SK-N-MC (cell line): ENCODE measurements at regions not wholly inside any gene's neighbourhood (a gene's known extent, or its start where the extent isn't known, plus 50 kb on each side); places are given as distances from the start of the nearest gene placed in this dataset.

Experiments
- DNase-seq: peaks from one replicate; pipeline ENCODE4 v3.0.0-alpha.2; 2011; ENCODE audit warnings: low read depth, low spot score
- H3K27ac ChIP-seq: fragments of 200-600 bp; sonication (generic); 2 replicates; pipeline ENCODE4 v1.5.1; 2016; ENCODE audit warnings: mixed run types
- H3K36me3 ChIP-seq: fragments of 200-600 bp; sonication (generic); 2 replicates; pipeline ENCODE4 v1.6.1; 2017; ENCODE audit warnings: antibody characterized with exemption, low read length, mixed read lengths; ENCODE audit not compliant: insufficient read depth
- H3K4me3 ChIP-seq: fragments of 200-600 bp; sonication (generic); 2 replicates; pipeline ENCODE4 v1.5.1; 2016
- H3K9ac ChIP-seq: fragments of 200-600 bp; sonication (generic); 2 replicates; pipeline ENCODE4 v1.8.0; 2017; ENCODE audit warnings: mixed run types, mixed read lengths; ENCODE audit not compliant: insufficient read length
- H3K9me3 ChIP-seq: fragments of 200-600 bp; sonication (generic); 2 replicates; pipeline ENCODE4 v1.6.1; 2017; ENCODE audit warnings: low read depth, mild to moderate bottlenecking, antibody characterized with exemption, low read length, moderate library complexity, mixed read lengths
- EZH2 ChIP-seq: fragments of 200-600 bp; sonication (generic); IDR thresholded peaks from one replicate; pipeline ENCODE4 v1.6.1; 2017; ENCODE audit warnings: antibody characterized with exemption
- FOXP2 ChIP-seq: optimal IDR thresholded peaks from 2 replicates; pipeline ENCODE3; 2011; ENCODE audit warnings: mild to moderate bottlenecking, moderate library complexity; ENCODE audit not compliant: insufficient read depth; ENCODE audit errors: extremely low read length, control extremely low read depth
- POLR2AphosphoS5 ChIP-seq: IDR thresholded peaks from 2 replicates; pipeline ENCODE4 v1.6.1; 2012; ENCODE audit warnings: mild to moderate bottlenecking, low read depth, low read length, borderline replicate concordance

DNA sequence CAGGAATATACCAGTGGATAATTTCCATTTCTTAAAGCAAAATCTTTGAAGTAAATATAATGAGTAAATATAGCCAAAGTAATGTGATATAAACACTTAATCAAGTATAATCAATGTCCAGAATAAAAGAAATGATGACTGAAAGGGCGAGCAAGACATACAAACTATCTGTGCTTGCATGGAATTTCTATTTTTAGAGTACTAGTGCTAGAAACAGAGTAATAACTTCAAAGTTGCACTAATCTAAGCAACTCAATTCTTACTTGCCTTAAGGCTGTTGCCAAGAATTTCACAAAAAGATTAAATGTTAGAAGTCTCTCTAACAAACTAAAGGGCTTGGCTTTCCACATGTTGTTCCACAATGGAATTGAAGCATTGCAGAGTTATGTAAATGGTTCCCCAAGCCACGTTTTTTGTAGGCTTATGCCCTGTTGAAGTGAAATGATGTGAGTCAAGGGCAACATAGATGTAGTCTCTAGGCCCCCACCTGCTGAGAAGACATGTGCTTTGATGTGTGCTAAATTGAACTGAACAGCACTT lies 175.0 kb upstream of the LMNTD1 start:
- DNase-seq: no peak
- H3K9me3 ChIP-seq: no peaks in the 10 kb centered on the region
- H3K9ac ChIP-seq: no peak overlapping the region
- no peak overlapping the region for H3K4me3 ChIP-seq
- H3K27ac ChIP-seq: no peak overlapping the region
- H3K36me3 ChIP-seq: no peaks in the 10 kb centered on the region
- no peak for TF ChIP-seq POLR2AphosphoS5
- no peak for TF ChIP-seq EZH2
- no peak for TF ChIP-seq FOXP2

DNA sequence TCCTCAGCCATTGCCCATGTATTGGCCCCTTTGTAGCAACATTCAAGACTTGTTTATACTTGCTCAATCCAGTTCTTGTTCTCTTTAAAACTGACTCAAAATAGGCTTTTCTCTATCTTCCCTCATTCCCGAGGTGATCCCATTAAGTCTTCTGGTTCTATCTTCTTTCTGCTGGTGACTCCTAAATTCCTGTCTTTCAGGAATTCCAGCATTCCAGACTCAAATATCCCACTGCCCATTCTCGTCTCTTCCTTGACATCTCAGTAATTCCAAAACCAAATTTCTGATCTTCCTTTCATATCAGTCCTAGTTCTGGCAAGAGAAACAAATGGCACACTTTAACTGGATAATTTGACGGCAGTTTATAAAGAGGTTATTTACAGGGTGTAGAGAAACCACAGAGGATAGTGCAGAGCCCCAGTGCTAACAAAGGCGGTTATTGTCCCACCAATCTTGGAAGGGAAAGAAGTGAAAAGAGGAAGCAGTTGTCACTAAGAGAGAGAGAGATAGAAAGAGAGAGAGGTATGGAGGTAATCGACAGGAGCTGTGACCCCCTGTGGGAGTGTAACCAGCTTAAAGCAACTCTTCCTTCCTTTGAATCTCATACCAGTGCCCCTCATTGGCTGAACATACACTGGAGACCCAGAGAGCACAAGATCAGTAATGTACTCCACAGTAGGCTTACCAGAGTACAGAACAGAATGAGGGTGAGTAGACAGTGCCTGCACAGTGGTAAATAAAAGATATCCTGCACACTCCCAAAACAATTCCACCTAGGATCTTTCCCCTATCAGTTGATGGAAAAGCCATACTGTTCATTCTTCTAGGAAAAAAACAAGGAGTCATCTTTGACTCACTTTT lies 177.6 kb upstream of the LMNTD1 start:
- DNase-seq: no peak
- Histone ChIP-seq H3K9ac (no peak overlapping the region), H3K36me3 (no peaks in the 10 kb centered on the region), H3K4me3 (no peak overlapping the region), H3K27ac (no peak overlapping the region), H3K9me3 (no peaks in the 10 kb centered on the region)
- TF ChIP-seq FOXP2: no peak
- no peak for TF ChIP-seq EZH2
- no peak for TF ChIP-seq POLR2AphosphoS5

DNA sequence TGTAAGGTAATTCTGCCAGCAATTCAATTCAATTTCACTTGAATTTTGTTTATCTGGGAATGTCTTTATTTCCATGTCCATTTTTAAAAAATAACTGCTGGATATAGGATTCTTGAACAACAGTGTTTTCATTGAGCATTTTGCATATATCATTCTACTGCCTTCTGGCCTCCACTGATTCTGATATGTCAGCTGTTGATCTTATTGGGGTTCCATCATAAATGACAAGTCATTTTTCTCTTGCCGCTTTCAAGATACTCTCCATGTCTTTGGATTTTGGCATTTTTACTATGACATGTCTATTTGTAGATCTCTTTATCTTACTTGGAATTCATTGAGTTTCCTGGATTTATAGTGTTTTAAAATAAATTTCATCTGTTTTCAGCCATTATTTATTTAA lies 180.5 kb upstream of the LMNTD1 start:
- TF ChIP-seq EZH2 (no peak), POLR2AphosphoS5 (no peak), FOXP2 (no peak)

DNA sequence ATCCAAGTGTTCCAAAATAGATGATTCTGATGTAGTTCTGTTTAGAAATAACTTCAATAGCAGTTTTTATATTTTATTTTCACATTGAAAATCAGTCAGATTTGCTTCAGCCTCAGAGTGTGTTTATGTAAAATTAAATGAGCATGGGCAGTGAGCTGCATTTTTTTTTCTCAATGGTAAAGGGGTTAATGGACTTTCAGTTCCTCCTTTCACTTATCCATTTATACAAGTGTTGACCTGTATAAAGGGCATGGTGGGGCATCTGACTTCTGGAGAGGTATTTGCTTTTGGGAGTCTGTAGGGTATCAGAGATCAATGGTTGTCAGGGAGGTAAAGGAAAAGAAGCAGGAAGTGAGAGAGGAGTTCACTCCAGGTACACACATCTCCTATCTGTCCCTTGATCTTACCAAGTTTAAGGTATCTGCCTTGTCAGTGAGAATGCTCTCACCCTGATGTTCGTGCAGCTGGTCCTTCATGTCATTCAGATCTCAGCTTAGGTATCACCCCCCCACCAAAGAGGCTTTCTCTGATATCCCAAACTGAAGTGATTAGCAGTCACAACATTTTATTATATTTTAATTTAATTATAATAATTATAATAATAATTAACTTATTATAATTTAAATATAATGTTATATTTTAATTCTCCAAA lies 181.6 kb upstream of the LMNTD1 start:
- DNase-seq: no peak
- no peaks in the 10 kb centered on the region for H3K9me3 ChIP-seq
- H3K4me3 ChIP-seq: no peak overlapping the region
- H3K9ac ChIP-seq: no peak overlapping the region
- H3K27ac ChIP-seq: no peak overlapping the region
- H3K36me3 ChIP-seq: no peaks in the 10 kb centered on the region
- TF ChIP-seq EZH2 (no peak), POLR2AphosphoS5 (no peak), FOXP2 (no peak)

More for the DNA sequence above, 180.5 kb upstream of the LMNTD1 start:
- H3K9ac ChIP-seq: no peak overlapping the region
- DNase-seq: no peak
- H3K27ac ChIP-seq: no peak overlapping the region
- H3K9me3 ChIP-seq: no peaks in the 10 kb centered on the region
- H3K36me3 ChIP-seq: no peaks in the 10 kb centered on the region
- H3K4me3 ChIP-seq: no peak overlapping the region

DNA sequence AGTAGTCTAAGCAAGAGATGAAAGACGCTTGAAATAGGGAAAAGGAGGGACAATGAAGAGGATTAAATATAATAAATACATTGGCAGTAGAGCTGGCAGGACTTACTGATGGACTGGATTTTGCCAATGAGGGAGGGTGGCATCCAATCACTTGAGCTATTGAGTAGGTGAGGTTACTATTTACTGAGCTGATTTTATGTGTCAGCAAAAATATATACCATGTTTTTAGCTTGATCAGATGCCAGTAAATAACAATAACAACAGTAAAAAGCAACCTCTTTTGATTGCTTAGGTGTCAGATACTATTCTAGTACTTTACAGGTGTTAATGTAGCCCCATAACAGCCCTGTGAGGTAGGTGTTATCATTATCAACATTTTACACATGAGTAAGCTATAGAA lies 187.5 kb upstream of the LMNTD1 start:
- no peak overlapping the region for H3K4me3 ChIP-seq
- H3K9me3 ChIP-seq: no peaks in the 10 kb centered on the region
- no peak overlapping the region for H3K27ac ChIP-seq
- no peak overlapping the region for H3K9ac ChIP-seq
- no peak for DNase-seq
- no peak for TF ChIP-seq EZH2
- TF ChIP-seq FOXP2: no peak
- TF ChIP-seq POLR2AphosphoS5: no peak
- H3K36me3 ChIP-seq: no peaks in the 10 kb centered on the region

DNA sequence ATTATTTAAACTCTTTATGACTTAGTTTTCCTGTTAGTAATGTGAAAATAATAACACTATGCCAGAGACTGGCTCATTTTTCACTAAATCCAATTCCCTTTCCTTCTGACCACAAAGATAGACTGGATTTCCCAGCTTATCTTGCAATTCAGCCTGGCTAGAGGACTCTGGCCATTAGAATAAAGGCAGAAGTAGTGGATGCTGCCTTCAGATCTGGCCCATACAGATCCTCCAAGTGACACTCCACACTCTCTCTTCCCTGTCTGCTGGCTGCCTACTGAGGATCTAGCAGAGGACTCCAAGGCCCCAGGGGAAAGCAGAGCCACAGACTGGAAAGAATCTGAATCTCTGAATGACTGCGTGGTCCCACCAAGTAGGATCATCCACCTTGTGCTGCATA lies 188.8 kb upstream of the LMNTD1 start:
- H3K27ac ChIP-seq: no peak overlapping the region
- TF ChIP-seq EZH2 (no peak), POLR2AphosphoS5 (no peak), FOXP2 (no peak)
- no peaks in the 10 kb centered on the region for H3K9me3 ChIP-seq
- H3K4me3 ChIP-seq: no peak overlapping the region
- no peaks in the 10 kb centered on the region for H3K36me3 ChIP-seq
- DNase-seq: no peak
- no peak overlapping the region for H3K9ac ChIP-seq

DNA sequence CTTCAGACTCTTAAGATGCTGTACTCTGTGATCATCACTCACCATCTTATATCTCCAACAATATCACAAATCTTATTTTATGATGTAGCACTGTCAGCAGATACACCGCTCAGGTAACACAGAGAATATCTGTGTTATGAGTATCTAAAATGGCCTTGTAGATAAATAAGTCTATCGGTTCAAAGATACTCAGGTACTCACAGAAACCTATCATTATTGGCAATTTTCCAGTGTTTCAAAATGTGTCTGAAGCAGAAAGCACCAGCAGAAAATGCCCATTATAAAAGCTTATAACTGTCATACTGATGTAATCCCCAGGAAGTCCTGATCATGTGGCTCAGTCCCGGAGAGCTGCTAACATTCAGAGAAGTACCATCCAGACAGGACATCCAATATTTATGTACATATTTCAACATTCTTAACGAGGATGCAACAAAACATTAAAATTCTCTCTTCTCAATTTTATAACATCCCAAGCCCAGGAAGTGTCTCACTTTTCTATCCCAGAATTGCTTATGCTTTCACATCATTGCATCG lies 190.7 kb upstream of the LMNTD1 start:
- TF ChIP-seq POLR2AphosphoS5: no peak
- no peak for TF ChIP-seq EZH2
- TF ChIP-seq FOXP2: no peak
- H3K9me3 ChIP-seq: no peaks in the 10 kb centered on the region
- no peaks in the 10 kb centered on the region for H3K36me3 ChIP-seq
- H3K4me3 ChIP-seq: peak overlapping the region; percentile 34
- DNase-seq: no peak
- H3K27ac ChIP-seq: peak overlapping the region; percentile 84
- no peak overlapping the region for H3K9ac ChIP-seq

DNA sequence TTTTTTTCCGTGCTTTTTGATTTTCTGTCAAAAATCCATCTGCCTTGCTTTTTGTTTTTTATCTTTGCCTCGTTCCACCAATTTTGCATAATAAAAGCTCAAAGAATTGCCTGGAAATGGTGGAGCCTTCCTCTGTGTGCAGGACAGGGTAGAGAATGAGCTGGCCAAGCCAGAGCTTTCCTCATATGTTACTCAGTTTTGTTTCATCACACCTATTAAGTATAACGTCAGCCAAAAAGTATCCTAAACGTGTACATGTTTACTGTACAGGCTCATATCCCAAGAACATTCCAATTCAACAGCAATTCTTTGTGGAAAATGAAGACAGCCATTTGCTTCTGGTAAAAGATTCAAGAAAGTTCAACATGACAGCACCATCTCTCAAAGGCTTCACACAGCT lies 191.2 kb upstream of the LMNTD1 start:
- DNase-seq: no peak
- TF ChIP-seq EZH2: no peak
- TF ChIP-seq FOXP2: no peak
- no peak for TF ChIP-seq POLR2AphosphoS5
- Histone ChIP-seq H3K9me3 (no peaks in the 10 kb centered on the region), H3K4me3 (no peak overlapping the region; the same call in 1 of the 2 replicates), H3K27ac (peak overlapping the region; percentile 84), H3K36me3 (no peaks in the 10 kb centered on the region), H3K9ac (peak overlapping the region; percentile 57)
